Smooth muscle cell (in vitro differentiated cells): ENCODE measurements at regions not wholly inside any gene's neighbourhood (a gene's known extent, or its start where the extent isn't known, plus 50 kb on each side); places are given as distances from the start of the nearest gene placed in this dataset.

ENCODE experiments used
- DNase-seq: peaks from one replicate; lab custom pipeline; 2025; ENCODE audit not compliant: unreplicated experiment; lab: John Stamatoyannopoulos, UW
- H2AFZ ChIP-seq: fragments of 200-600 bp; sonication (generic); 2 replicates; pipeline ENCODE4 v1.6.0; 2016; ENCODE audit warnings: antibody characterized with exemption, low read depth, mild to moderate bottlenecking
- H3F3A ChIP-seq: fragments of 200-600 bp; sonication (generic); 2 replicates; pipeline ENCODE4 v1.6.0; 2017; ENCODE audit warnings: antibody characterized with exemption, low read depth
- H3K27ac ChIP-seq: fragments of 200-600 bp; sonication (generic); 2 replicates; pipeline ENCODE4 v1.5.1; 2016; ENCODE audit warnings: low read depth, mild to moderate bottlenecking
- H3K27me3 ChIP-seq: fragments of 200-600 bp; sonication (generic); 2 replicates; pipeline ENCODE4 v1.6.1; 2016; ENCODE audit warnings: low read depth, mild to moderate bottlenecking
- H3K36me3 ChIP-seq: fragments of 200-600 bp; sonication (generic); 2 replicates; pipeline ENCODE4 v1.5.1; 2016; ENCODE audit warnings: low read depth
- H3K4me1 ChIP-seq: fragments of 200-600 bp; sonication (generic); 2 replicates; pipeline ENCODE4 v1.5.1; 2016; ENCODE audit warnings: low read depth
- H3K4me2 ChIP-seq: fragments of 200-600 bp; sonication (generic); 2 replicates; pipeline ENCODE4 v1.6.0; 2016; ENCODE audit warnings: mild to moderate bottlenecking
- H3K4me3 ChIP-seq: fragments of 200-600 bp; sonication (generic); 2 replicates; pipeline ENCODE4 v1.5.1; 2016; ENCODE audit warnings: mild to moderate bottlenecking
- H3K79me2 ChIP-seq: fragments of 200-600 bp; sonication (generic); 2 replicates; pipeline ENCODE4 v1.6.0; 2016; ENCODE audit warnings: low read depth, mild to moderate bottlenecking
- H3K9ac ChIP-seq: fragments of 200-600 bp; sonication (generic); 2 replicates; pipeline ENCODE4 v1.6.0; 2016; ENCODE audit warnings: low read depth
- H3K9me3 ChIP-seq: fragments of 200-600 bp; sonication (generic); replicated peaks from 2 replicates; pipeline ENCODE4 v1.5.1; 2016; ENCODE audit warnings: low read depth
- H4K20me1 ChIP-seq: fragments of 200-600 bp; sonication (generic); 2 replicates; pipeline ENCODE4 v1.6.0; 2016; ENCODE audit warnings: low read depth
- WGBS: methylation state at CpG from one replicate; pipeline ENCODE4 v1.1.7; 2016; ENCODE audit warnings: low lambda C conversion rate; 5-methylcytosine and 5-hydroxymethylcytosine counted together
- TF ChIP-seq, protein P1 (sequence below): fragments of 200-600 bp; sonication (generic); IDR thresholded peaks from 2 replicates; pipeline ENCODE4 v1.5.1; 2017; ENCODE audit warnings: borderline replicate concordance, mild to moderate bottlenecking, antibody characterized with exemption; ENCODE audit not compliant: insufficient read depth, poor library complexity, severe bottlenecking

DNA sequence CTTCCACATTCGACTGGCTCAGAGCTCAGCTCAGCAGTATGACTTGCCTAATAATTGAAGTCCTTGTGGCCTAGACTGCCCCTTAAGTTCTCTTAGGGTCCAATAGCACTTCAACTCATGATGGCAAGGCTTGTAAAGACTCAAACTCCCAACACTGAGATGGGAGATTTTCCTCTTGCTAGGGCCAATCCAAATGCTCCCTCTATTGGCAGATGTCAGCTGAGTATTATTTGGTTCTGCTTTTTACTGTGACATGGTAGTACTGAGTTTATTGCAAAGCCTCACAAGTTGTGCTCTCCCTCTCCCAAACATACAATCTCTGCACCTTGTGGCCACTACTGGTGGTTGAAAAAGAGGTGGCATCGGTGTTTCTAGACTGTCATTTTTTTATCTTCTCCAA, 164.2 kb downstream of the ALG10 start:
- Histone ChIP-seq H3K9ac (no peak overlapping the region), H3K27me3 (no peaks in the 10 kb centered on the region), H3K36me3 (no peaks in the 10 kb centered on the region), H2AFZ (no peak overlapping the region), H3K79me2 (no peaks in the 10 kb centered on the region), H3K4me2 (no peak overlapping the region), H3K4me1 (no peaks in the 10 kb centered on the region), H3K27ac (no peak overlapping the region), H4K20me1 (no peaks in the 10 kb centered on the region), H3F3A (no peaks in the 10 kb centered on the region), H3K4me3 (no peak overlapping the region), H3K9me3 (peaks cover 10% of the 10 kb centered on the region)
- TF ChIP-seq, protein P1, sequence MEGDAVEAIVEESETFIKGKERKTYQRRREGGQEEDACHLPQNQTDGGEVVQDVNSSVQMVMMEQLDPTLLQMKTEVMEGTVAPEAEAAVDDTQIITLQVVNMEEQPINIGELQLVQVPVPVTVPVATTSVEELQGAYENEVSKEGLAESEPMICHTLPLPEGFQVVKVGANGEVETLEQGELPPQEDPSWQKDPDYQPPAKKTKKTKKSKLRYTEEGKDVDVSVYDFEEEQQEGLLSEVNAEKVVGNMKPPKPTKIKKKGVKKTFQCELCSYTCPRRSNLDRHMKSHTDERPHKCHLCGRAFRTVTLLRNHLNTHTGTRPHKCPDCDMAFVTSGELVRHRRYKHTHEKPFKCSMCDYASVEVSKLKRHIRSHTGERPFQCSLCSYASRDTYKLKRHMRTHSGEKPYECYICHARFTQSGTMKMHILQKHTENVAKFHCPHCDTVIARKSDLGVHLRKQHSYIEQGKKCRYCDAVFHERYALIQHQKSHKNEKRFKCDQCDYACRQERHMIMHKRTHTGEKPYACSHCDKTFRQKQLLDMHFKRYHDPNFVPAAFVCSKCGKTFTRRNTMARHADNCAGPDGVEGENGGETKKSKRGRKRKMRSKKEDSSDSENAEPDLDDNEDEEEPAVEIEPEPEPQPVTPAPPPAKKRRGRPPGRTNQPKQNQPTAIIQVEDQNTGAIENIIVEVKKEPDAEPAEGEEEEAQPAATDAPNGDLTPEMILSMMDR = no peak
- WGBS = 57% methylated on average over 2 of the region's 2 CpGs
- DNase-seq = no peak

- 38% methylated on average over 1 of the region's 1 CpG for WGBS
- Histone ChIP-seq H3F3A (no peaks in the 10 kb centered on the region), H3K27me3 (no peaks in the 10 kb centered on the region), H2AFZ (no peak overlapping the region), H3K4me1 (no peaks in the 10 kb centered on the region), H3K4me2 (no peak overlapping the region), H3K36me3 (no peaks in the 10 kb centered on the region), H3K27ac (no peak overlapping the region), H3K4me3 (no peak overlapping the region), H3K79me2 (no peaks in the 10 kb centered on the region), H4K20me1 (no peaks in the 10 kb centered on the region), H3K9ac (no peak overlapping the region), H3K9me3 (peaks cover 3% of the 10 kb centered on the region)
- TF ChIP-seq, protein P1 = no peak
- no peak for DNase-seq
Measured at GRCh38 chr12:34188974-34189373, 166.7 kb downstream of the ALG10 start.

GRCh38 chr12:34190054-34190453, 167.8 kb downstream of the ALG10 start:
- no peak for DNase-seq
- H3K79me2 ChIP-seq = no peaks in the 10 kb centered on the region
- H4K20me1 ChIP-seq = no peaks in the 10 kb centered on the region
- H3K27me3 ChIP-seq = no peaks in the 10 kb centered on the region
- H3K9ac ChIP-seq = no peak overlapping the region
- 77% methylated on average over 1 of the region's 1 CpG for WGBS
- no peak overlapping the region for H3K27ac ChIP-seq
- no peaks in the 10 kb centered on the region for H3K36me3 ChIP-seq
- H3F3A ChIP-seq = no peaks in the 10 kb centered on the region
- H3K4me3 ChIP-seq = no peak overlapping the region
- no peaks in the 10 kb centered on the region for H3K4me1 ChIP-seq
- H3K4me2 ChIP-seq = no peak overlapping the region
- no peak overlapping the region for H2AFZ ChIP-seq
- H3K9me3 ChIP-seq = peaks cover 3% of the 10 kb centered on the region
- TF ChIP-seq, protein P1 = no peak

- no peak for DNase-seq
- no peaks in the 10 kb centered on the region for H3K36me3 ChIP-seq
- H3K79me2 ChIP-seq = no peaks in the 10 kb centered on the region
- no peak overlapping the region for H3K9ac ChIP-seq
- no peak overlapping the region for H3K4me2 ChIP-seq
- H3K9me3 ChIP-seq = peaks cover 8% of the 10 kb centered on the region
- no peaks in the 10 kb centered on the region for H3K4me1 ChIP-seq
- no peaks in the 10 kb centered on the region for H4K20me1 ChIP-seq
- no peaks in the 10 kb centered on the region for H3F3A ChIP-seq
- no peak overlapping the region for H3K27ac ChIP-seq
- H3K27me3 ChIP-seq = no peaks in the 10 kb centered on the region
- H3K4me3 ChIP-seq = no peak overlapping the region
- no peak overlapping the region for H2AFZ ChIP-seq
- TF ChIP-seq, protein P1 = no peak
- 71% methylated on average over 7 of the region's 7 CpGs for WGBS
Measured at GRCh38 chr12:34198924-34199323, 176.6 kb downstream of the ALG10 start.
